NCI-H146 (cell line): ENCODE measurements at regions not wholly inside any gene's neighbourhood (a gene's known extent, or its start where the extent isn't known, plus 50 kb on each side); places are given as distances from the start of the nearest gene placed in this dataset.

Experiments
- DNase-seq: peaks from one replicate; lab custom pipeline; 2025; lab: John Stamatoyannopoulos, UW

DNA sequence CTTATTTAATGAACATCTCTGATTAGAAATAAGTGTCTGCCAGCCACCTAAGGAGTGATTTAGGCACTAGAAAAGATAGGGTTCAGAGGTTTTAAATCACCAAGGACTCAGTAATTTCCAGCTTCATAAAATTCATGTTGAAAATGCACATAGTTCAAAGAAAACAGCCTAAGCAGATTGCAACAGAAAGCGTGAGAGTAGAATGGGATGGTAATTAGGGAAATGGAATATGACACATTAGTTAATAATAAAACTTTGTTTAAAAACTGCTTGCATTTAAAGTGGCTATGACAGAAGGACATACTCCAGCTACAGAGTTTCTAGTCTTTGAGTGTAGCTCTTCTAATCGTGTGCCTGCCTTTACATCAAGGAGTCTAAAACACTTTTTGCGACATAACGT, 490.8 kb downstream of the TLE4 start:
- no peak for DNase-seq

DNA sequence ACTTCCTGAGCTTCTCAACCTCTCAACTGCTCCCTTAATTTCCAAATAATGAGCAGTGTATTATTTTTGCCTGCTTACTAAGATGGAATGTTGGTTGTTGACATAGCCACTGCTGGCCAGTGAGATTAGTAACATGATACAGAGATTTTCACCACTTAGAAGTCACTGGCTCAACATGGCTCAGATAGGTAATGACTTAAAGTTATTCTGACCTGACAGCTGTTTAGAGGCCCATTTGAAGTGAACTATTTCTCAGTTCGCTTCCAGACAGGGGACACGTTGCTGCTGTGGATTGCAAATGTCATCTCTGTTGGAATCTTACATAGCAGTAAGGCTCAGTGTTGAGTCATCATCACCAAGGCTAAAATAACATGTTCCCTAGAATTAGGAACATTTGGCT, 490.2 kb downstream of the TLE4 start:
- no peak for DNase-seq

DNA sequence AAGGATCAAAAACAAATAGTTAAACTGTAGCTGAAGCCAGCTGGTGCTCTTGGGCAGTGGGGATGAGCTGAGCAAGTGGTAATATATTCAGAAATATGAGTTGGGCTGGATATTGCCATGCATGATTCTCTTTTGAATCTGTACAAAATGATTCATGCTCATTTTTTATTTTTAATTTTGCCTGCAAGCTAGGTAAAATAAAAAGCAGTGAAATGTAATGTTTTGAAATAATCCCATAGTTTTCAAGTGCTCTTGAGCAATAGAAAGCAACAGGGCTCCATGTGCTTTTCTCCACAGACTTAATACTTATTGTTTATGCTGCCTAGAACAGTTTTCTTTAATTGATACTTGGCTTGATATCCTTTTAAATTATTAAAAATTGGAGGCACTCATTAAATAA, 489.3 kb downstream of the TLE4 start:
- no peak for DNase-seq

- DNase-seq = no peak
Measured at GRCh38 chr9:80059979-80060378, 488.2 kb downstream of the TLE4 start.

DNA sequence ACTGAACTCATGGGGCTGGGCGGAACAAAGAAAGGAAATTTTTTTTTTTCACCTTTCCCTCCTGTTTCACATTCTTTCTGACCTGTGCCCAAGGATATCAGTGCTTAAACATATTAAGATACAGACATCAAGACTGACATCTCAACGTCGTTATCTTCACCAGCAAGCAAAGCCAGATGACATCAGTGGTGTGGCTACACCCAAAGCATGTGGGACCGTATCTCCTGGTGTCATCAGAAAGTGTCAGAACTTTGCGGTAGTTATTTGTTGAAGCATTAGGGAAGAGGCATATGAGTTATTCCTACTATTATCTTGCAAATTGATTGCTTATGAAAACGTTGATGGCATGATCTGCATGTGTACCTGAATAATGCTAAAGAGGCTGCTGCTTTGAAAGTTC, 487.4 kb downstream of the TLE4 start:
- no peak for DNase-seq

- no peak for DNase-seq
Measured at GRCh38 chr9:80052830-80053229, 481.1 kb downstream of the TLE4 start.

GRCh38 chr9:80049096-80049782, 477.5 kb downstream of the TLE4 start:
- DNase-seq = no peak

DNA sequence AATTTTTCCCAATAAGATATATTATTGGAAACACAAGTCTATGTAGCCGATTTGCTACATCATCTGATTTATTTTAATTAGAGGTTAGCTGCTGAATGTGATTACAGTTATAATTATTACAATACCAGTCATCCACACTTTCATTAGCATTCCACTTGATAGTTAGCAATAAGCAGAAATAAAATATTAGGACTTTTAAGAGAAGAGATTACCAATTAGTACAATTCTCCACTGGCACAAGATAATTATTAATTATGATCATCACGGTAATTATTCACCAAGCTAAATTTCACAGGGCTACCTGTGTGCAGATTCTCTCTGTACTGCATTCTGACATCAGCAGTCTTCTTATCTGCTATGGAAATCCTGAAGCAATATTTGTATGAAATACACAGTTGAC, 474.7 kb downstream of the TLE4 start:
- no peak for DNase-seq

- no peak for DNase-seq
Measured at GRCh38 chr9:80041821-80042220, 470.1 kb downstream of the TLE4 start.

- DNase-seq = no peak
Measured at GRCh38 chr9:80040457-80040856, 468.7 kb downstream of the TLE4 start.

DNA sequence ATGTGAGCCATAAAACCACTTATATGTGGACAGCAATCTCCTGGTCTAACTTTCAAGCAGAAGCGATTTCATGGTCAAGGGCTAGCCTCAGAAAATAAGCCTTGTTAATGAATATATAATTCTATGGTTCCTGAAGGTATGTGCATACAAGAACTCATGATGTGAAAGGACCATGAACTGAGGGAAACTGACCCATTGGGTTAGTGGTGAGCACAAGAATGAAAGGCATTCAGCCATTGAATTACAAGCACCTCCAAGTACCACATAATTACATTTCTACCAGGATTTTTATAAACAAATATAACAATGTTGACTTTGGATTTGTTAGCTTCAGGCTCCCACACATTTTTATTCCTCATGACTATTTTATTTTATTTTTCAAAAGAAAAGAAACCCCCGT, 459.0 kb downstream of the TLE4 start:
- no peak for DNase-seq

DNA sequence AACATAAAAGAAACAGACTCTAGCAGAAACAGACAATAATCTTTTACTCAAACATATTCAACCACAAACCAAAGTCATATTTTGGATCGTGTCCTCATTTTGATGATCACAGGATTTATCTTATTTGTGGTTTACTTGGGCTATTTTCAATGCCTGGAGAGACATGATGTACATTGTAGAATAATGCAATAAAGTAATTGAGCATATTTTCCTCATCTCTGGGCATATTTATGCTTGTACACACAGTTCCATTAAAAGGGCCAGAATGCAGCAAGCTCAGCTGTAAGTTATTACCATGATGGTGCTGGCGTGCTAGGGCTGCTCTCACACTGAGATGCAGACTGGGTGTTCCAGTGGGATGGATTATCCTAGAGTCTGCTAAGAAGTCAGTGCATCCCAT, 456.7 kb downstream of the TLE4 start:
- DNase-seq = no peak

GRCh38 chr9:80025796-80026520, 454.2 kb downstream of the TLE4 start:
- no peak for DNase-seq

DNA sequence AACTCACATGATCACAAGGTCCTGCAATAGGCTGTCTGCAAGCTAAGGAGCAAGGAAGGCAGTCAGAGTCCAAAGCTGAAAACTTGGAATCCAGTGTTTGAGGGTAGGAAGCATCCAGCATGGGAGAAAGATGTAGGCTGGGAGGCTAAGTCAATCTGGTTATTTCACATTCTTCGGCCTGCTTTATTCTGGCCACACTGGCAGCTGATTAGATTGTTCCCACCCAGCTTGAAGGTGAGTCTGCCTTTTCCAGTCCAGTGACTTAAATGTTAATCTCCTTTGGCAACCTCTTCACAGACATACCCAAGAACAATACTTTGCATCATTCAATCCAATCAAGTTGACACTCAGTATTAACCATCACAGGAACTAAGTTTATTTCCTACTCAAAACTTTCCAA, 453.4 kb downstream of the TLE4 start:
- no peak for DNase-seq

DNA sequence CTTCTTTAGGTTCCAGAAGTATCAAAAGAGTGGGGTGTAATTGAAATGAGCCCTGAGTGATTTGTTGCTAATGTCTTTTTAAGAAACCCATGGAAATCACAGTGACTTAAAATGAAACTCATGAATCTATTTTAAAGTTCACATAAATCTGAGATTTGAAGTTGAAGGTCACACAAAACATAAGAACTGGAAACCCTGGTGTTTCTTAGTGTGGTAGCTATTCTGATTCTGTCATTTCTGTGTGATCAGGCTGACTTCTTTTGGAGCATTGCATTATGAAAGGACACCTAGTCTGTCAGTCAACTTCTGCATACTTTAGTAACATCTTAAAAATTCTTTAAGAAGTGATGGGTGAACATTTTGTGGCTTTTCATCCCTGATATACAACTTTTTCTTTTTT, 448.8 kb downstream of the TLE4 start:
- no peak for DNase-seq

- DNase-seq = no peak
Measured at GRCh38 chr9:80020056-80020455, 448.3 kb downstream of the TLE4 start.

- DNase-seq = no peak
Measured at GRCh38 chr9:80013891-80014290, 442.1 kb downstream of the TLE4 start.

- DNase-seq = no peak
Measured at GRCh38 chr9:80012557-80013330, 441.0 kb downstream of the TLE4 start.

DNA sequence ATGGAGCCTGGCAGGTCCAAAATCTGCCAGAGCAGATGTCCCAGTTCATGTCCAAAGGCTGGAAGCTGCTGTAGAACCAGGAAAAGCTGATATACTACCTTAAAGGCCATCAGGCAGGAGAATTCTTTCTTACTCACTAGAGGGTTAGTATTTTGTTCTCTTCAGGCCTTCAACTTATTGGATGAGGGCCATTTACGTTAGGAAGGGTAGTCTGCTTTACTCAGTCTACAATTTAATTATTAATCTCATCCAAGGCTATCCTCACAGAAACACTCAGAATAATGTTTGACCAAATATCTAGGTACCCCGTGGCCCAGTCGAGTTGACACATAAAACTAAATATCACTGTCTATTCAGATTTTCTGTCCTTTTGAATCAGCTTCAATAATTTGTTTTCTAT, 437.4 kb downstream of the TLE4 start:
- DNase-seq = no peak

DNA sequence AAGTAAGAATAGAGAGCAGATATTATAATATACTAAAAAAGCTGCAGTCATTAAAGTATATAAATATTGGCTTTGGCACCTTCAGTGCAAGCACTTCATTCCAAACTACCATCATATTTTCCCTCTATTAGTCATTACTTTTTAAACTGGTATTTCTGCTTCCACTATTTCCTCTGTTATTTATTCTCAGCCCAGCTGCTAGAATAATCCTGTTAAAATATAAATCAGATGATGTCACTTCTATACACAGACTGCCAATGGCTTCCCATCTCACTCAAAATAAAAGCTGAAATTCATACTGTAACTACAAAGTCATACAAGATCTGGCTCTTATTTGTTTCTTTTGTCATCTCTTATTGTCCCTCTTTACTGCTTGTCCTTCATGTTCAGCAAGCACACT, 432.9 kb downstream of the TLE4 start:
- no peak for DNase-seq

DNA sequence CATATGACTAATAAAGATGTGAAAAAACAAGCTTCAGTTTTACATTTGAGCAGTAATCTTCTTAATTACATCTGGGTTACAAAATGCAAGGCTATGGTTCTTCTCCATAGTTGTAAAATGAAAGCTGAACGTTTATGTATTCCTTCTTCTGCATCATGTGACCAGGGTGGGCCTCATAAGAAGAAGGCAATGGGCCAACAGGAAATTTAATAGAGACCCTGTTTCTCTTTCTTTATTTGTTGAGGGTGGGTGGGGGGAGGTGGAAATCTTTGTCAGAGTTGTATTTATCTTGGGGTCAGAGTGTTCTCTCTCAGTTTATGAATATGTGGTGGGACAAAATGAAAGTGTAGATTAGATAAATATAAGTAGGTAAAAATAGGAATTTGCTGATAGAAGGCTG, 418.8 kb downstream of the TLE4 start:
- DNase-seq = no peak

DNA sequence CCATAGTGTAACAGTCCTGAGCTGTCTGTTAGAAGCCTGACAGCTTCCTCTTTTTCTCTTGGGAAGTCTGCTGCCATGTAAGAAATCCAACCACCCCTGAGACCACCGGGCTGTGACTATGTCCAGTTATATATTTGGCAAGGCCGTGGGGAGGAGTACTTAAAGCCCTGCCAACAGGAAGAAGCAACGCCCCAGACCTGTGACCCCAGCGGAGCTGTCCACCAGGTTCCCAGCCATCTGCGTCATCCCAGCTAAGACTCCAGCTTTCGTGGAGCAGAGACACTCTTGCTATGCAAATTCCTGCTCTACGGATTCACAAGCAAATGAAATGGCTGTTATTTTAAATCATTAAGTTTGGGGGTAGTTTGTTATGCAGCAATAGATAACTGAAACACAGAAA, 417.3 kb downstream of the TLE4 start:
- DNase-seq = no peak

- DNase-seq = no peak
Measured at GRCh38 chr9:79988126-79988525, 416.4 kb downstream of the TLE4 start.
